Kidney (tissue), 13 donors: ENCODE measurements at regions not wholly inside any gene's neighbourhood (a gene's known extent, or its start where the extent isn't known, plus 50 kb on each side); places are given as distances from the start of the nearest gene placed in this dataset.

Experiments used
- DNase-seq, 5 donors: peaks; one replicate each; pipeline ENCODE4 v3.0.0-alpha.2; 2013 to 2020
- FAIRE-seq: peaks from 2 replicates; lab custom pipeline; 2012; peaks lifted over from hg19 to GRCh38; lab: Jason Lieb, UNC
- H3K27ac ChIP-seq, 2 donors: one replicate each; pipeline ENCODE4 v1.7.0; 2013; ENCODE audit warnings: low read depth in 2 of 2, low read length in 2 of 2, inconsistent platforms in 1 of 2
- H3K27me3 ChIP-seq: one replicate; pipeline ENCODE4 v1.7.1; 2013; ENCODE audit warnings: low read length, inconsistent platforms; ENCODE audit not compliant: control insufficient read depth, insufficient read depth
- H3K36me3 ChIP-seq, 3 donors: one replicate each; pipeline versions ENCODE4 v1.7.0 to v1.7.1; 2013; ENCODE audit warnings: low read length in 3 of 3, control low read depth in 1 of 3, inconsistent platforms in 1 of 3; ENCODE audit not compliant: insufficient read depth in 3 of 3, control insufficient read depth in 2 of 3
- H3K4me1 ChIP-seq, 3 donors: one replicate each; pipeline versions ENCODE4 v1.7.0 to v1.7.1; 2013; ENCODE audit warnings: low read length in 3 of 3, inconsistent platforms in 1 of 3, low read depth in 1 of 3; ENCODE audit not compliant: control insufficient read depth in 2 of 3, insufficient read depth in 2 of 3
- H3K4me3 ChIP-seq, 3 donors: one replicate each; pipeline versions ENCODE4 v1.7.0 to v1.8.1; 2013; ENCODE audit warnings: low read length in 3 of 3, control low read depth in 1 of 3, inconsistent platforms in 1 of 3
- H3K9ac ChIP-seq, 3 donors: one replicate each; pipeline versions ENCODE4 v1.7.0 to v1.7.1; 2013; ENCODE audit warnings: low read length in 3 of 3, control low read depth in 1 of 3, inconsistent platforms in 1 of 3
- H3K9me3 ChIP-seq, 3 donors: one replicate each; pipeline versions ENCODE4 v1.7.0 to v1.7.1; 2013; ENCODE audit warnings: low read length in 3 of 3, control low read depth in 1 of 3, inconsistent platforms in 1 of 3; ENCODE audit not compliant: control insufficient read depth in 2 of 3, insufficient read depth in 1 of 3
- intact Hi-C: fragments of 100-400 bp; cut with DNase I; formaldehyde crosslinking; loops from one replicate; pipeline ENCODE4 v1.11.1; 2022
- TF ChIP-seq, protein P1 (sequence below): IDR thresholded peaks from 3 replicates; pipeline ENCODE4 v1.5.1; 2012; ENCODE audit warnings: mild to moderate bottlenecking, moderate library complexity, borderline replicate concordance; ENCODE audit not compliant: insufficient read depth; ENCODE audit errors: extremely low read depth
- donor health status: control.
- donor health status: control.
- donor health status: control.
- donor health status: control.
- donor health status: control.
- donor health status: DM: yes; HTN: yes; CAD: no.
- donor health status: Normal renal cell carcinoma (clear cell type).

- H3K27ac ChIP-seq: no peak overlapping the region
- H3K4me3 ChIP-seq: no peak overlapping the region
- H3K4me1 ChIP-seq: no peaks in the 10 kb centered on the region
- FAIRE-seq (no peak), DNase-seq (peak in 1 of 5 donors; percentile 17)
- H3K9ac ChIP-seq: no peak overlapping the region
- no peaks in the 10 kb centered on the region for H3K36me3 ChIP-seq
- H3K9me3 ChIP-seq: no peaks in the 10 kb centered on the region
- TF ChIP-seq, protein P1, sequence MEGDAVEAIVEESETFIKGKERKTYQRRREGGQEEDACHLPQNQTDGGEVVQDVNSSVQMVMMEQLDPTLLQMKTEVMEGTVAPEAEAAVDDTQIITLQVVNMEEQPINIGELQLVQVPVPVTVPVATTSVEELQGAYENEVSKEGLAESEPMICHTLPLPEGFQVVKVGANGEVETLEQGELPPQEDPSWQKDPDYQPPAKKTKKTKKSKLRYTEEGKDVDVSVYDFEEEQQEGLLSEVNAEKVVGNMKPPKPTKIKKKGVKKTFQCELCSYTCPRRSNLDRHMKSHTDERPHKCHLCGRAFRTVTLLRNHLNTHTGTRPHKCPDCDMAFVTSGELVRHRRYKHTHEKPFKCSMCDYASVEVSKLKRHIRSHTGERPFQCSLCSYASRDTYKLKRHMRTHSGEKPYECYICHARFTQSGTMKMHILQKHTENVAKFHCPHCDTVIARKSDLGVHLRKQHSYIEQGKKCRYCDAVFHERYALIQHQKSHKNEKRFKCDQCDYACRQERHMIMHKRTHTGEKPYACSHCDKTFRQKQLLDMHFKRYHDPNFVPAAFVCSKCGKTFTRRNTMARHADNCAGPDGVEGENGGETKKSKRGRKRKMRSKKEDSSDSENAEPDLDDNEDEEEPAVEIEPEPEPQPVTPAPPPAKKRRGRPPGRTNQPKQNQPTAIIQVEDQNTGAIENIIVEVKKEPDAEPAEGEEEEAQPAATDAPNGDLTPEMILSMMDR: no peak
- intact Hi-C loops: no loop called here
- no peaks in the 10 kb centered on the region for H3K27me3 ChIP-seq
Observed at GRCh38 chr14:105867961-105868599, 341.7 kb downstream of the TMEM121 start.

- Histone ChIP-seq H3K27ac (no peak overlapping the region), H3K9me3 (no peaks in the 10 kb centered on the region), H3K27me3 (no peaks in the 10 kb centered on the region), H3K4me1 (no peaks in the 10 kb centered on the region), H3K9ac (no peak overlapping the region), H3K36me3 (no peaks in the 10 kb centered on the region), H3K4me3 (no peak overlapping the region)
- TF ChIP-seq, protein P1: no peak
- intact Hi-C loops: no loop called here
- FAIRE-seq (no peak), DNase-seq (no peak)
Observed at GRCh38 chr14:105871590-105871989, 345.2 kb downstream of the TMEM121 start.

DNA sequence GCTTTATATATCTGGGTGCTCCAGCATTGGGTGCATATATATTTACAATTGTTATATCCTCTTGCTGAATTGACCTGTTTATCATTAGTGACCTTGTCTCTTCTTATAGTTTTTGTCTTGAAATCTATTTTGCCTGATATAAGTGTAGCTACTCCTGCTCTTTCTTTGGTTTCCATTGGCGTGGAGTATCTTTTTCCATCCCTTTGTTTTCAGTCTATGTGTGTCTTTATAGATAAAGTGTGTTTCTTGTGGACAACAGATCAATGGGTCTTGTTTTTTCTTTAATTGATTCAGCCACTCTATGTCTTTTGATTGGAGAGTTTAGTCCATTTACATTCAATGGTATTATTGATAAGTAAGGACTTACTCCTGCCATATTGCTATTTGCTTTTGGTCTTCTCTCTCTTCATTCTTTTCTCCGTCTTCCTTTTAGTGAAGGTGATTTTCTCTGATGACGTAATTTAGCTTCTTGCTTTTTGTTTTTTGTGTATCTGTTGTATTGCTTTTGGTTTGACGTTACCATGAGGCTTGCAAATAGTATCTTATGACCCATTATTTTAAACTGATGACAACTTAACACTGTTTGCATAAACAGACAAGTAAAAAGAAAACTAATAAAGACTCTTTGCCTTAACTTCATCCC, 347.6 kb downstream of the TMEM121 start:
- H3K4me3 ChIP-seq: no peak overlapping the region
- DNase-seq: no peak
- H3K27me3 ChIP-seq: no peaks in the 10 kb centered on the region
- H3K9ac ChIP-seq: no peak overlapping the region
- TF ChIP-seq, protein P1: no peak
- FAIRE-seq: no peak
- intact Hi-C loops: no loop called here
- no peak overlapping the region for H3K27ac ChIP-seq
- H3K4me1 ChIP-seq: no peaks in the 10 kb centered on the region
- H3K36me3 ChIP-seq: no peaks in the 10 kb centered on the region
- H3K9me3 ChIP-seq: no peaks in the 10 kb centered on the region

DNA sequence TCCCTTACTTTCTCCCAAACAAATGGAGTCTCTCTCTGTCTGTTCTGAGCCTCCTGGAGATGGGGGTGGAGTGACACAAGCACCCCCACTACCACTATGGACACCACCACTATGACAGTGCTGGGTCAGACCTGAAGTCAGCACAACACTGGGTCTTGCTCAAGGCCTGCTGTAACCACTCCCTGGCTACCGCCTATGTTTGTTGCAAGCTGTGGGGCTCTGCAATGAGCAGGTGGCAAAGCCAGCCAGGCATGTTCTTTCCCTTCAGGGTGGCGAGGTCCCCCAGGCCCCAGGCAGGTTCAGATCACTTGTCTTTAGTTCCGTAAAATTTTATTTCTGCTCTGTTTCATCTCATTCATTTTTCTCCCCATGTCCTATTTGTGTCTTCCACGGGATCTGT, 349.8 kb downstream of the TMEM121 start:
- no peaks in the 10 kb centered on the region for H3K4me1 ChIP-seq
- H3K36me3 ChIP-seq: no peaks in the 10 kb centered on the region
- DNase-seq (peak in 1 of 5 donors; percentile 4), FAIRE-seq (no peak)
- intact Hi-C loops: no loop called here
- H3K9me3 ChIP-seq: no peaks in the 10 kb centered on the region
- TF ChIP-seq, protein P1: no peak
- no peaks in the 10 kb centered on the region for H3K27me3 ChIP-seq
- H3K9ac ChIP-seq: no peak overlapping the region
- H3K27ac ChIP-seq: no peak overlapping the region
- no peak overlapping the region for H3K4me3 ChIP-seq
